Hematopoietic multipotent progenitor cell treated with erythropoietin and hydrocortisone succinate and interleukin-3 and kit ligand, for 6 days (in vitro differentiated cells): ENCODE measurements at regions not wholly inside any gene's neighbourhood (a gene's known extent, or its start where the extent isn't known, plus 50 kb on each side); places are given as distances from the start of the nearest gene placed in this dataset.
A peak's percentile ranks its signal among the peaks of the same experiment; 100 is the strongest.
"Not testable (repeated sequence)": the region's sequence is repeated elsewhere in the genome, so short reads cannot be mapped to it uniquely, and the experiment has no call there.

ENCODE experiments used
- DNase-seq: peaks from one replicate; pipeline ENCODE4 v3.0.0-alpha.2; 2015

DNA sequence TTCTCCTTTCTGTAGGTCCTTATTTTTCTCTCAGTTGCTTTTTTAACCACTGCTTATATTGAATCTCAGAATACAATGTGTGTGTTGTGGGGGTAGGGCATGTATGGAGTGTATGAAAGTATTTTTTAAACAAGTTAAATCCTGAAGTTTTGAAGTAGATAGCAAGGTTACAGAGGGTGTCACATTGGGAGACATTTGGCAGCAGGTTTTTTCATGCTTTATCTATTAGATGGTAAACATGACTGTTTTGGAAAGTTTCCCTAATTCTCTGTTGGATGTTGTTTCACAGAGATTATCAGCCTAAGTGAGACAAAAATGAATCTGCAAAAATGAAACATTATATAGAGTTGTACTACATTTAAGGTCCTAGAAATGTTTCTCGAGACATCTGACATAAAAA, 190.6 kb upstream of the ARPP21 start:
- DNase-seq, result peak; percentile 22

DNA sequence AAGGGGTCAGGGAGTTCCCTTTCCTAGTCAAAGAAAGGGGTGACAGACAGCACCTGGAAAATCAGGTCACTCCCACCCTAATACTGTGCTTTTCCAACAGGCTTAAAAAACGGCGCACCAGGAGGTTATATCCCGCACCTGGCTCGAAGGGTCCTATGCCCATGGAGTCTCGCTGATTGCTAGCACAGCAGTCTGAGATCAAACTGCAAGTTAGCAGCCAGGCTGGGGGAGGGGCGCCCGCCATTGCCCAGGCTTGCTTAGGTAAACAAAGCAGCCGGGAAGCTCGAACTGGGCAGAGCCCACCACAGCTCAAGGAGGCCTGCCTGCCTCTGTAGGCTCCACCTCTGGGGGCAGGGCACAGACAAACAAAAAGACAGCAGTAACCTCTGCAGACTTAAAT, 184.5 kb upstream of the ARPP21 start:
- DNase-seq, result not testable (repeated sequence)

DNA sequence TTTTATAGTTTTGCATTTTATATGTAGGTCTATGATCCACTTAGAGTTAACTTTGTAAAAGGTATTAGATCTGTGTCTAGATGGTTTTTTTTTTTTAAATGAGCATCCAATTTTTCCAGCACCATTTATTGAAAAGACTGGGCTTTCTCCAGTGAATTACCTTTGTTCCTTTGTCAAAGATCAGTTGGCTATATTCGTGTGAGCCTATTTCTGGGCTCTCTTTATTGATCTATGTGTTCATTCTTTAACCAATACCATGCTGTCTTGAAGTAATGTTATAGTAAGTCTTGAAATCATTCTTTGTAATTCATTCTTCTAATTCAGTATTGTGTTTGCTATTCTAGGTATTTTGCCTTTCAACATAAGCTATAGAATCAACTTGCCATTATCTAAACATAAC, 165.4 kb upstream of the ARPP21 start:
- no peak for DNase-seq

DNA sequence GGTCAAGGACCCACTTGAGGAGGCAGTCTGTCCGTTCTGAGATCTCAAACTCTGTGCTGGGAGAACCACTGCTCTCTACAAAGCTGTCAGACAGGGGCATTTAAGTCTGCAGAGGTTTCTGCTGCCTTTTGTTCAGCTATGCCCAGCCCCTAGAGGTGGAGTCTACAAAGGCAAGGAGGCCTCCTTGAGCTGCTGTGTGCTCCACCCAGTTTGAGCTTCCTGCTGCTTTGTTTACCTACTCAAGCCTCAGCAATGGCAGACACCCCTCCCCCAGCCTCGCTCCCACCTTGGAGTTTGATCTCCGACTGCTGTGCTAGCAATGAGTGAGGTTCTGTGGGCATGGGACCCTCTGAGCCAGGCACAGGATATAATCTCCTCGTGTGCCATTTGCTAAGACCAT, 156.8 kb upstream of the ARPP21 start:
- DNase-seq, result not testable (repeated sequence)

DNA sequence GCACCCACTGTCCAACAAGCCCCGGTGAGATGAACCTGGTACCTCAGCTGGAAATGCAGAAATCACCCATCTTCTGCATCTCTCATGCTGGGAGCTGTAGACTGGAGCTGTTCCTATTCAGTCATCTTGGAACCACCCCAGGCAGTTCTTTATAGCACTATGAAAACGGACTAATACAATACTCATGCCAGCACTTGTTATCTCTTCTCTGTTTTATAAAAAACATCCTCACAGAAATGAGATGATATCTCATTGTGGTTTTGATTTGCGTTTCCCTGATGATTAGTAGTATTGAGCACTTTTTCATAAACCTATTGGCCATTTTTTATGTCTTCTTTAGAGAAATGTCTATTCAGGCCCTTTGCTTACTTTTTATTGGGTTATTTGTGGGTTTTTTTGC, 156.2 kb upstream of the ARPP21 start:
- no peak for DNase-seq

DNA sequence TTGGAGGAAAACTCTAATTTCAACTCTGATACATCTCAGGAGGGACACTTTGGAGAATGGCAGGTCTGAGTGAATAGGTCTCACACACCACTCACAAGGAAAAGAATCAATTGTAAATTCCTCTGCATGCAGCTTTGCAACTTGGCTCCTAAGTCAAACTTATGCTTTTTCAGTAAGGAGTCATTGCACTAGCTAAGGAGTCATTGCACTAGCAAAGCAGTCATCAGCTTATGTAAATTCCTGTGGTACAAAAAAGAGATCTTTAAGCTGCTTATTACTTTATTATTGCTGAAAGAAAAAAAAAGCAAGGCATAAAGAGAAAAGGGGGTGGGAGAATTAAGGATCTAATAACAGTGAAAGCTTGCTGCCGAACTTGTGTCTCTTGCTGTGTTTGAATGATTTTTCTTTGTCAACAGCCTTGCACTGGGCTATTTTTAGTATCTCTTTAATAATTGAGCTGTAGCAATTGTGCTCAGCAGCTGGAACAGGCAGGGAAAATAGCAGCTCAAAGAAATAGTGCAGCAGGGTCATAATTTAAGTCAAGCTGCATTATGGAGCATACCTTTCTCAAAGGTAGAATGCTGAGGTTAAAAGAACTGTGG, 154.3 kb upstream of the ARPP21 start:
- no peak for DNase-seq

DNA sequence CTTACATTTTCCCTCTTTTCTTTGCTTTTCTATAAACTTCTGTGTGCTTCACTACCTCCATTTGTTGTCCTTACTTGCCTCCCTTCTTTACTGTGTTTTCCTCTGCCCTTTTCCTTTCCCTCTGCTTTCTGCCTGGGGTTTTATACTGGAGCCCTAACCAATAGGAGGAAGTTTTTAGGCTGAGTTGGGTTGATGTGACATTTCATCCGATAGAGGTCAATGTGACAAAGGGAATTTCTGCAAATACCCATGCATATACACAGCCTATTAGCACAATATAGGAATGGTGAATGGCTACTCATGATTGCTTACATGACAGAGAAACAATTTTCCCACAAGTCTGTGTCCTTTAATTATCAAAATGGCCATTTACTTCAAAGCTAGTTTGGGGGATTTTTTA, 153.0 kb upstream of the ARPP21 start:
- DNase-seq, result no peak

DNA sequence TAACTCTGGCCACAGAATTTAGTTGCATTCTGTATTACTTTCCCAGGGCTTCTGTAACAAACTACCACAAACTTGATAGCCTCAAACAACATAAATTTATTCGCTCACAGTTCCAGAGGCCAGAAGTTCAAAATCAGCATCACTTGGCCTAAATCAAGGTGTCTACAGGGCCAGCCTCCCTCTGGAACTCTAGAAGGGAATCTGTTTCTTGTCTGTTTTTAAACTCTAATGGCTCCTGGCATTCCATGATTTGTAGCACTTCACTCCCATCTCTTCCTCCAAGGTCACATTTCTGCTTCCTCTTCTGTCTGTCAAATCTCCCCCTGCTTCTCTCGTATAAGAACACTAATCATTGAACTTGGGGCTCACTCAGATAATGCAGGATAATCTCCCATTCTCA, 151.9 kb upstream of the ARPP21 start:
- DNase-seq, result no peak

DNA sequence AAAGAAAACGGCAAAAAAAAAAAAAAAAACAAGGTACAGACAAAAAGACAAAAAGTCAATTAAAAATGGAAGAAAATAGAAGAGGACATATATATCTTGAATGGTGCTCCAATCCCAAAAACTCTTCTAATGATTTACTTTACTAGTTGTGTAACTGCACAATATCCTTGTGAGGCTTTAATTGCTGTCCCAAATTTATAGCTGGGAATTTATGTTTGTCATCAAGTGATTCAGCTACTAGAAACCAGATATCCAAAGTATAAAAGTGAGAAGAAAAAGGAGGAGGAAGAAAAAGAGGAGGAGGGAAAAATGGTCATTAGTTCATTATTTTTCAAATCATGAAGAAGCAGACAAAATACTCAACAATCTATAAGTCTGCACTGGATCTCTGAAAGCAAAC, 150.8 kb upstream of the ARPP21 start:
- no peak for DNase-seq

DNA sequence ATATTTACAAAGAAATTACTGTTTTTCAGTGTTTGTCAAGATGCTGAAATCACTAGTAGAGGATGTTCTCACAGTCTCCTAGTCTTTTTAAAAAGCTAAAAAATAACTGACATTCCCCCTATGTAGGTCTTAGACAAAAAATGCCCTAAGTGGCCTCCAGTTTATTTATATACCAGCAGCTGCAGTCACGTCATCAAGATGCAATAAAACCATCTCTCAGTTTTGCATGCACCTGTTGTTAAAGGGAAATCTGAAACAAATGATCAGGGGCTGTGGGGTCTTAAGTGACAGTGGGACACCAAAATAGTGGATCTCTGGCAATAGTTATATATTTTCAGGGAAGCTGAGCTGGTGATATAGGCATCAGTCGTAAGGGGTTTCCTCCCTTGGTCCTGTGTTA, 146.5 kb upstream of the ARPP21 start:
- DNase-seq, result no peak

DNA sequence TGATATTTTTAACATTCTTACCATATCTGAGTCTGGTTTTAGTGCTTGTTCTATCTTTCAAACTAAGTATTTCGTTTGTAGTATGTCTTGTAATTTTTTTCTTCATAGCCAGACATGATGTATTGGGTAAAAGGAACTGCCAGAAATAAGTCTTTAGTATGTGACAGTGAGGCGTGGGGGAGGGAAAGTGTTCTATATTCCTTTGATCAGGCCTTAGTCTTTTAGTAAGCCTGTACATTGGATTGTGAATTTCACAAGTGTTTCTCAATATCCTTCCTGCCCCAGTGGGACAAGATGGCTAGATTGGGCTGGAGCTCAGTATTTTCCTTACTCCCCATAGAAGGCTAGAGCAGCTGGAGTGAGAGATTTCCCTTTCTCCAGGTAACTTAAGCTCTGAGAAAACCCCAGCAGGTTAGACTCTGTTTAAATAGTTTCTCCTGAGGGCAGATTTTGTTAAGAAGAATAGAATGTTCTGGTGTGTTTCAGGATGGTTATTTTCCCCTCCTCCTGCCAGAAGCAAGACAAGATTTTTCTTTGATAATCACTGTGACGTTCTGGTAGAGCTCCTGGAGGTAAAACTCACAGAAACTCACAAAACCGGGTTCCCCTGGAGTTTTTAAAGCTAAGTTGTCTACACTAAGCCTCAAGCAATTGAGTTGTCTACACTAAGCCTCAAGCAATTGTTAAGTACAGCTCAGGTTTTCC, 140.7 kb upstream of the ARPP21 start:
- DNase-seq, result no peak

DNA sequence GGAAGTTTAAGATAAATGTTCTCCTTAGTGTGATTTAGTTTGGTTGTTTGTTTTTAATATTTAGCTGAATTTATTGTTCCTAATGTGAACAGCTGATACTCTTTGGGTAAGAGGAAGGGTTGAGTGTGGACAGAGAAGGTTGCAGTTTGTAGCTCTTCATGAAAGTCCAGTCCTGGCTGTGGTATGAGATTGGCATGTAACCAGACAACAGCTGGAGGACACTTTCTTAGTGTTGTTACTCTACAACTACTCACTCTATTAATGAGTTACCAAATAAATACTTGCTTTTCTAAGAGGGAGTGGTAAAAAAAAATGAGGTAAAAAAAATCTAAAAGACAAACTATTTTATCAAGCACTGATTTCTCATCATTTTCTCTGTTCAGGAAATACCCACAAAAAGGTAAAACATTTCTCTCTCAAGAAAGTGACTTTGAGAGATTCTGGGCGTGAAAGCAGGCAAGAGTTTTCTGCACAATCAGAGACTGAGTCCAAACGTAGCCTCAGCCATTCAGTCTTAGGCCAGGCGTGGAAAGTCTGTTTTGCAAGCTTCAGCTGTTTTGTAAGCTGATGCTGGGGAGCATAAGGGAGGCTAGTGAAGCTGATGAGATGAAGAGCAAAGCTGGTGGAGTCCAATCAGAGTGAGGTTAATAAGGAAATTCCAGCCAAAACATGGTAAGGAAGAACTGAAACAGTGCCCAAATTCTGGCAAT, 138.5 kb upstream of the ARPP21 start:
- no peak for DNase-seq

DNA sequence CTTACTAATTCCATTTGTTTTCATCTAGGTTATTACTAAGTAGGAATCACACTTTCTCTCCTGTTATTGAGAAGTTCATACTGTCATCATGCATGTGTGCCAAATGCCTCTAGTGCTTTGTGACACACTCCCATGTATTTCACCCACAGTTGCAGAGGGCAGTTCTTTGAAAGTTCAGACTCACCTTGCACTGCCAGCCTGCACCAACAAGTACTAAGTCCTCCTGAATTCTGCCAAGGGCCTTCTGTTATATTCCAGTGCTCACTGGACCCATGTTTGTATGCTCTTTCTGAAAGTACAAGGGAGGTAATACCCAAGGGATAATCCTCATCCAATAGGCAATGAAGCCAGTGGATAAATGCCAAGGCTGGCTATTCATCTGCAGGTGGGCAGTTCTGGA, 136.6 kb upstream of the ARPP21 start:
- DNase-seq, result no peak

DNA sequence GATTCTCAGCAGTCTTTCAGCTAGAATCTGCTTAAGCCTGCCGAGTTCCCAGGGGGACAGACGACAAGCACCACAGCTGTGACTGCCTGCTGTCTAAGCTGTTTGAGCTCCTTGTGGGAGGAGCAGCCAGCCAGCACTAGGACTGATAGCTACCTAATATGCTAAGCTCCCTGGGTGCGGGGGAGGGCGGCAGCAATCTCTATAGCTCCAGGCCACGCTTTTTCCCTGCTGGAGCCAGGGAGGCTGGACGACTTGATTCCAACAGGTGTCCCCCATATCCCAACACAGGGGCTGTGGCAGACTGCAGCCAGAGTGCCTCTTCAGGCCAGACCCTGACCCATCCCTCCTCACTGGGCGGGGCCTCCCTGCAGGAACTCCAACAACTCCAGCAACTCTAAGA, 134.1 kb upstream of the ARPP21 start:
- no peak for DNase-seq

DNA sequence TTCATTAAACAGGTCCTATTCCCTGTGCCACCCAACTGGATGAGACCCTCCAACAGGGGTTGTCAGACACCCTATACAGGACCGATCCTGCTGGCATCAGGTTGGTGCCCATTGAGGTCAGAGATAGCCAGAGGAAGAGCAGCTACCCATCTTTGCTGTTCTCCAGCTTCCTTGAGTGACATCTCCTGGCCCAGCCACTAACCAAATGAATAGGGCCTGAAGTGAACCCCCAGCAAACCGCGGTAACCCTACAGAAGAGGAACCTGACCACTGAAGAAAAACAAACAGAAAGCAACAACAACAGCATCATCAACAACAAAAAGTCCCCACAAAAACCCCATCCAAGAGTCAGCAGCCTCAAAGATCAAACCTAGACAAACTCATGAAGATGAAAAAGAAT, 133.6 kb upstream of the ARPP21 start:
- DNase-seq, result no peak

DNA sequence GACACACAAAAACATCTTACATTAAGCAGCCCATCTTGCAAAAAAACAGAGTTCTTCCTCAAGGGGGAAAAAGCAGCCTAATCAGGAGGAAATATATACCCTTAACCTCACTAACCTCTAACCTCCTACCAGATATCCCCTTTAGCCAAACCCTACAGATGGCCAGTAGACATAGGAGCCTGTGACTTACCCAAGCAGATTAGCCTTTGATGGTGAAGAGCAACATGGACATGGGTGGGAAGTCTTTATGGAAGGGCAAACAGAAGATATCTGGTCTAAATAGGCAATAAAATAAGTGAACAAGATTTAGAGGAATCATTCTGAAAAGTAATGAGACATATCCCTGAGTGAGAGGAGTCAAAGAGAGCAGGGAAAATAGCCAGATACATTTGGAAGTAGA, 119.4 kb upstream of the ARPP21 start:
- DNase-seq, result no peak

DNA sequence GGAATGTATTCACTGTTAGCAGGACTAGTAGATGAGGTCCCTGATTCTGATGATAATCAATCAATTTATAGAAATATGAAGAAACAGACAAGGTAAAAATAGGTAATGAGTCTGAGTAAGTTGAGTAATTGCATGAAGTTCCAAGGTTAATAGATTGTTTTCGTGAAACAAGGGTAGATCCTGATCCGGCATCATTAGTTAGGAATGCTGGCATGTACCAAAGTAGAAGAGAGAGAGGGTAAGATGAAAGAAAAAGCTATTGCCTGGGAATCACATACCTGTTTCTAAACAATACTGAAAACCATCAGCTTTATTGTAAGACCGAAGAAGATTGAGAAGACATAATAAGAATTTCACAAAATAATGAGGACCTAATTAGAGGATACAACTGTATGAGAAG, 118.1 kb upstream of the ARPP21 start:
- no peak for DNase-seq

DNA sequence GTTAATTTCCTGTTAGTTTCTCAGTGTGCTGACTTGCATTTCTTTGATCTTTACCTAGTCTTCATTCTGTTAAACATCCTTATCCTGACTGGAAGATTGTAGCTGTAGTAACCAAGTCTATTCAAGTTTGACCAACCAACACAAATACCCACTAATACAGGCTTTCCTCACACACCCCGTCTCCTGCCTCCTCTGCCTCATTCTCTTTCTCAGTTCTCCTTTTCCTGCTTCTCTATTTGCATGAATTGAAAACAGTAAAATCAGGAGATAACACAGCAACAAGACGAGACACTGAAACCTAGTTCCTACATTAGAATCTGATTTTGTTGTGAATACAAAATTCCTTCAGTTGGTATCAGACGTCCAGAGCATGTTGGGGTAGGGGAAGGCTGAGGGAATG, 116.9 kb upstream of the ARPP21 start:
- no peak for DNase-seq

DNA sequence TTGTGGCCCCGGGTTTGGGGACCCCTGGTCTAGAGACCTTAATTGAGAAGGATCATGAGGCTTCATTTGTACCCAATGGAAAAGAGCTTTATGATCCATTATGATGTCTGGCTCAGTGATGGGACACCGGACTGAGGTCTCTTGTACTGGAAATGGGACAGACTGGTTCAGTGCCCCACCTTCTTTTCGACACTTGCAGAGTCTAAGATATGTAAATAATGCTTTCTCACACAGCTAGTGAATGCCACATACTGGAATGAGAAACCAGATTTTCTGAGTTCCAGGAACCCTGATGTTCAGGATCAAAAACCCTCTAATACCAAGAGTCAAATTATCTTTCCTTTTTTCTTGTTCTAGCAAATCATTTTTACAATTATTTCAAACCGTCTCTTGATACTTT, 116.3 kb upstream of the ARPP21 start:
- no peak for DNase-seq

DNA sequence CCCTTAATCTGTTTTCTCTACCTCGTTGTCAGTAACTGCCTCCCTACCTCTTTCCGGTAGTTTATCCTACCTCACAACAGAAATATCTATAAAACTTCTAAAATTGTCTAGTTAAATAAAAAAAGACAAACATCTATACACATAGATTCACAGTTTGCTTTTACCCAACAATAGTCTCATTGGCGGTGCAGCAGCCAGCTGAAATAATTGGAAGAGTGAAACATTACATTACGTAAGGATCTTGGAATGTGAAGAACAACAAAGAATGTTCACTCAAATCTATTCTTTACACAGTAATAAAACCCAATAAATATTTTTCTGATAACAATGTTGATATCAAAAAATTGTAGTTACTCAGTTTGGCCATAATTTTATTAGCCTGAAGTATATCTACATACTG, 115.5 kb upstream of the ARPP21 start:
- DNase-seq, result no peak

DNA sequence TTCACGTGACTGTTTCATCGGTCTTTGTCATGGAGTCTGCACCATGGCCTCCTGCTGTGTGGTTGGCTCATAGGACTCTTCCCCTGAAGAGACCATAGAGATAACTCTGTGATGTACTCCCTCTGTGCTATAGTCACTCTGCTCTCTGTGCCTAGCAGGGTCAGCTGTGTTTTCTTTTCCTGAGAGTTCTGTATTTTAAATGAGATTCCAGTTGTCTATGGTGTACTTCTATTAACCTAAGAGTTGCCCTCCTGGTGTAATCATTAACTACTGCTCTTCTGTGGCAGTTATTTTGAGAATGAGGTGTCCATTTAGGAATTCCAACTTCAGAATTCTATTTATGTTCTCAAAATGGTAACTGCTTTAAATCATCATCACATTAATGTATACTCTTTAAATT, 114.5 kb upstream of the ARPP21 start:
- DNase-seq, result no peak

DNA sequence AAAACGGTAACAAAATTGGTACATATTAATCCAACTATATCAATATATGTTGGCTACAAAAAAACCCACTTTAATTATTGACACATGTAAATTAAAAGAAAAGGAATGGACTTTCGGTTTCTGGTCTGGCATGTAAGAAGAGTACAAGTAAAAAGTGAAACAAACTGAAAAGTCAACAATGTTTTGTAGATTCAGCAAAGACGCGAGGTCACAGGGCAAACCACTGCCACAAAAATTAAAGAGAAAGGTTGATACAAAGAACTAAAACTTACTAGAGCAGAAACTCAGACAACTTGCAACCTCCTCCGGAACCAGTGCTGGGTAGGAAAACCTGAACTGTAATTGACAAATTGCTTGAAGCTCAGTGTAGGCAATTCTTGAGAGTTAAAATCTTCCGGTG, 110.6 kb upstream of the ARPP21 start:
- no peak for DNase-seq

DNA sequence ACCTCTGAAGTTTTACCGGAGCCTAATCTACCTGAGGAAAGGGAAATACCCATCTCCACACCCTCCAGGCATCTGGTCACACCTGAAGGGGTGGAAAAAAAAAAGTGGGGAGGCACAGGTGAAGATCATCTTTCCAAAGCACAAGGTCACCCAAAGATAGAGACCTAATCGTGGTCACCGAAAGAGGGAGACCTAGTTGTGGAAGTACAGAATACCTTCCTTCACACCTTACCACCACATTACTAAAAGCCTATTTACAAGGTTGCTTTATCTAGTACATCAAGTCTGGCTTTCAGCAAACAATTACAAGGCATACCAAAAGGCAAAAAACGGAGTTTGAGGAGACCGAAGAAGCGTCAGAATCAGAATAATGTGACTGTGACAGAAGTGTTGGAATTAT, 110.0 kb upstream of the ARPP21 start:
- no peak for DNase-seq

DNA sequence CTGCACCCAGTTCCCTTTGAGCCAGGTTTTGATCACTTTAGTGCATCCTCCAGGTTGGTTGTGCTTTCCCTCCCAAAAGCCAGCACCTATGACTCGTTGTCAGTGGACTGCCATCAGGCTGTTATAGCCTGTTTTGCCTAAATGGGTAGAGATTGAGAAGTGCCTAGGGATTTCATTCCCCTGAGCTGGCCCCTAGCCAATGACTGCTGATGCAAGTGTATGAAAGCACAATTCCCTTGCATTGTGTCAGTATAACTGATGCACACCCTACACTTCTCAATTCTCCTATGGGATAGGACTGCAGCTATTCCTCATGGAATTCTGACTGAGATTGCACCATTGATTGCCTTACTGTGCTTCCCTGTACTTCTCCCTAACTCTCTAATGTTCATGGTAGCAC, 102.1 kb upstream of the ARPP21 start:
- no peak for DNase-seq

DNA sequence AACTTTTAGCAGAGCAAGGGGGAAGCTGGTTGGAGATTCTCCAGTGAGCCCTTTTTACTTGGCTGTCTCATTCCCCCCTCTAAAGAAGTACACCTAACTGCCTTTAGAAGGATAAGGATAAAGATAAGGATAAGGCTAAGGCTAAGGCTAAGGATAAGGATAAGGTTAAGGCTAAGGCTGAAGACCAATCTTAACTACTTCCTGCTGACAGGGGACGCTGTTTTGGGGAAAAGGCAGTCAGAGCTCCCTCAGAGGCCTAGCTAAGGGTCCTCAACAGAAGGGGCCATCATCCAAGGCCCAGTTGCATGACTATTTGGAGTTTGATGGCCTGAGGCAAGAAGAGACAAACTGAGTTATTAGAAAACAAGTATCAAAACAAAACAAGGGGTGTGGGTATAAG, 94.3 kb upstream of the ARPP21 start:
- DNase-seq, result no peak
